PFSK-1 (cell line): ENCODE measurements at regions not wholly inside any gene's neighbourhood (a gene's known extent, or its start where the extent isn't known, plus 50 kb on each side); places are given as distances from the start of the nearest gene placed in this dataset.

ENCODE experiments used
- FOXP2 ChIP-seq: optimal IDR thresholded peaks from 2 replicates; pipeline ENCODE3; 2011; ENCODE audit warnings: borderline replicate concordance, control low read depth, inconsistent platforms; ENCODE audit not compliant: insufficient read depth; ENCODE audit errors: extremely low read length, extremely low read depth
- POLR2AphosphoS5 ChIP-seq: IDR thresholded peaks from 2 replicates; pipeline ENCODE4 v1.6.1; 2012; ENCODE audit warnings: low read depth, mild to moderate bottlenecking, control low read depth, low read length, moderate library complexity
- REST ChIP-seq, 2 experiments: IDR thresholded peaks; 2 replicates each; pipeline versions ENCODE4 v1.6.1 to v1.8.0; 2011 to 2012; ENCODE audit warnings: low read depth in 2 of 2, low read length in 2 of 2, control low read depth in 1 of 2, inconsistent platforms in 1 of 2, mild to moderate bottlenecking in 1 of 2, moderate library complexity in 1 of 2; ENCODE audit not compliant: insufficient read depth in 1 of 2
- SIN3A ChIP-seq: IDR thresholded peaks from 2 replicates; pipeline ENCODE4 v1.6.1; 2012; ENCODE audit warnings: mild to moderate bottlenecking, low read length, moderate library complexity, borderline replicate concordance; ENCODE audit not compliant: insufficient read depth
- TAF1 ChIP-seq: IDR thresholded peaks from 2 replicates; pipeline ENCODE4 v1.6.1; 2012; ENCODE audit warnings: low read length, control low read depth, borderline replicate concordance; ENCODE audit not compliant: insufficient read depth

DNA sequence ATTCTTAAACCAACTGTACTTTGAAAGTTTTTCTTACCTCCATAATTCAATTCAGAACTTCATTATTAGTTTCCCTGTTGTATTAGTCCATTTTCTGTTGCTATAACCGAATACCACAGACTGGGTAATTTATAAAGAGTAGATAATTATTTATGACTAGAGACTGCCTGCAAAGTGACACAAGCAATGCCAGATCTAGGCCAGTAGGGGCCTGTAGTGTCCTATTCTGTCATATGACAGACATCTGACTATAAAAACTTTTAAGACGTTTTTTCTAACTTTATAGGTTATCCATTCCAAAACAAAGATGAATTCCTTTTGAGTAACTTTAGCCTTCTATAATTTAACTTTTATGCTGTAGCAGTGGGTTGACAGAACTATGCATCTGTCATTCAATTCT is 2783.8 kb downstream of the PCDH9 start:
- no peak for TF ChIP-seq FOXP2
- TF ChIP-seq SIN3A, result no peak

- TF ChIP-seq REST (IDR thresholded peaks at IDR 0.05; ENCODE audit: insufficient read depth in 1 of 2, low read depth in 2 of 2, low read length in 2 of 2) (no peak), FOXP2 (no peak), POLR2AphosphoS5 (no peak), SIN3A (no peak), TAF1 (no peak)
Measured at GRCh38 chr13:64441740-64442139, 2788.4 kb downstream of the PCDH9 start.

DNA sequence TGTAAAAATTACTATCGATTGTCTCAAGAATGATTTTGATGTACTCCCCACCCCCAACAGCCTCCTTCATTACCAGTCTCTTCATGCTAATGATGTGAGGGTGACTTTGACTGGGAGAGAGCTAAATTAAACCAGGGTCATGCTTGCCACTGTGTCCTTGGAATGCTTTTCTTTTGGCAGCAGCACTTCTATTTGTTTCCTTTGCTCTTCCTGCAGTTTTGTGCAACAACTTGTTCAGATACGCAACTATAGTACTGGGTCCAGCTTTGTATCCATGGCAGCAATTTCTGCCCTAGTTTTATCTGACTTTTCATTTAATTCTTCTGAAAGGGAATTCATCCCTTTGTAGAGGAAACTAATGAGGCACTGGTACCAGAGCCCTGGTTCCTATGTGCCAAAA is 2792.1 kb downstream of the PCDH9 start:
- TF ChIP-seq SIN3A (no peak), FOXP2 (no peak), POLR2AphosphoS5 (no peak), REST (IDR thresholded peaks at IDR 0.05; ENCODE audit: insufficient read depth in 1 of 2, low read depth in 2 of 2, low read length in 2 of 2) (no peak)

DNA sequence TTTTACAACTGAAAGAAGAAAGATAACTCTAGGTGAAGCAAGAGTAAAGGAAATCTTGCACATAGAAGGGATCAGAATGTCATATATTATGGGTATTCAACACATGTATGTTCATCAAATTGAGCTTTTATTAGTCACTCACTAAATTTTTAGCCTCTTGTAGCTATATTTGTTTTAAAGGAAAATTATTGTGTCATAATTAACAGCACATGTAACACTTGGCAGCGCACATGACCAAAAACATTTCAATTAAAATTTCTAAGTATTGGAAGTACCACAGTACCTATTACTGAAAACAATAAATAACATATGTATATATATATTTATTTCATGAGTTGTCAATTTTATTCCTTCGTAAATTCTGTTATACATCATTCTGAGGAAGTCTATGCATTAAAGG is 2800.4 kb downstream of the PCDH9 start:
- no peak for TF ChIP-seq TAF1

- TF ChIP-seq REST (IDR thresholded peaks at IDR 0.05; ENCODE audit: insufficient read depth in 1 of 2, low read depth in 2 of 2, low read length in 2 of 2), result no peak
- TF ChIP-seq POLR2AphosphoS5, result no peak
- no peak for TF ChIP-seq SIN3A
- no peak for TF ChIP-seq TAF1
- TF ChIP-seq FOXP2, result no peak
Measured at GRCh38 chr13:64428196-64428595, 2801.9 kb downstream of the PCDH9 start.

DNA sequence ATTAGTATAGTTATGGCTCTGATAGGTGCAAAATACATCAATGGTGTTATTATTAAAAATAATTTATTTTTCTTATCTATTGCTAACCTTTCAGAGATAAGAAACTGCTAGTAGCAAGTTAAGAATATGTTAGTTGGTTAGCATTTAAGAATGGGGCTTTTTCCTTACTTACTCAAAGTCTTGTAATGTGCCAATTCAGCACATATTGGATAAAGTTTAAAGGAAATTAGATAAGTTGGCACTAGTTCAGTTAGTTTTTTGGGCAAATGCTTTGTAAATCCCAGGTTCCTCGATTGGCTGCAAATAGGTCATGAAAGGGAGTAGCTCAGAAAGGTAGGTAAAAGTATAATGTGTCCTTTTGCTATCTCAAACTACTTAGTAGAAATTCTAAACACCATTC is 2806.7 kb downstream of the PCDH9 start:
- TF ChIP-seq TAF1, result no peak
- no peak for TF ChIP-seq FOXP2
- no peak for TF ChIP-seq SIN3A
- no peak for TF ChIP-seq POLR2AphosphoS5
- no peak for TF ChIP-seq REST (IDR thresholded peaks at IDR 0.05; ENCODE audit: insufficient read depth in 1 of 2, low read depth in 2 of 2, low read length in 2 of 2)
